Keratinocyte (primary cell): ENCODE measurements at regions not wholly inside any gene's neighbourhood (a gene's known extent, or its start where the extent isn't known, plus 50 kb on each side); places are given as distances from the start of the nearest gene placed in this dataset.
"Not testable (repeated sequence)": the region's sequence is repeated elsewhere in the genome, so short reads cannot be mapped to it uniquely, and the experiment has no call there.

Experiments
- CTCF ChIP-seq, 3 experiments: IDR thresholded peaks in 1 of 3; conservative IDR thresholded peaks in 1 of 3; optimal IDR thresholded peaks in 1 of 3; 2 replicates in 2 of 3; 3 replicates in 1 of 3; pipeline versions ENCODE3 to v1.5.1; 2011; ENCODE audit warnings: low read length in 3 of 3, mild to moderate bottlenecking in 3 of 3, moderate library complexity in 2 of 3, control low read depth in 1 of 3, inconsistent platforms in 1 of 3; ENCODE audit not compliant: insufficient read depth in 2 of 3; ENCODE audit errors: extremely low read depth in 1 of 3
- EZH2 ChIP-seq: IDR thresholded peaks from one replicate; pipeline ENCODE4 v1.6.1; 2012; ENCODE audit warnings: inconsistent platforms, mild to moderate bottlenecking, low read length, moderate library complexity

GRCh38 chr9:65445991-65446390 lies 161.0 kb upstream of the FOXD4L5 start:
- TF ChIP-seq EZH2; CTCF (optimal IDR thresholded peaks at IDR 0.05 in 1 of 3, IDR thresholded peaks at IDR 0.05 in 1 of 3, conservative IDR thresholded peaks at IDR 0.05 in 1 of 3; ENCODE audit: extremely low read depth in 1 of 3, insufficient read depth in 2 of 3, low read length in 3 of 3): not testable (repeated sequence)
